ENCODE measurements at regions not wholly inside any gene's neighbourhood (a gene's known extent, or its start where the extent isn't known, plus 50 kb on each side); places are given as distances from the start of the nearest gene placed in this dataset.

DNA sequence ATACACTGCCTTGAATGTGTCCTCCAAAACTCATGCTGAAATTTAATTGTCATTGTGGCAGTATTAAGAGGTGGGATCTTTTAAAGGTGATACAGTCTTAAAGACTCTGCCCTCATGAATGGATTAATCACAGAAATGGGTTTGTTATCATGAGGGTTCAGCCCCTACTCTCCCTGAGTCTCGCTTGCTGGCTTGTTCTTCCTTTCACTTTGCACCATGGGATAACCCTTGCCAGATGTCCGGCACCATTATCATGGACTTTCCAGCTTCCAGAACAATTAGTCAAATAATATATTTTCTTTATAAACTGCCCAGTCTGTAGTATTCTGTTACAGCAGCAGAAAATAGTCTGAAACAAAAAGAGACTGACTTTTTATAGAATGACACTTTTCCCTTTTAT is 67.9 kb upstream of the TENT5A start:
- TF ChIP-seq, protein P1, sequence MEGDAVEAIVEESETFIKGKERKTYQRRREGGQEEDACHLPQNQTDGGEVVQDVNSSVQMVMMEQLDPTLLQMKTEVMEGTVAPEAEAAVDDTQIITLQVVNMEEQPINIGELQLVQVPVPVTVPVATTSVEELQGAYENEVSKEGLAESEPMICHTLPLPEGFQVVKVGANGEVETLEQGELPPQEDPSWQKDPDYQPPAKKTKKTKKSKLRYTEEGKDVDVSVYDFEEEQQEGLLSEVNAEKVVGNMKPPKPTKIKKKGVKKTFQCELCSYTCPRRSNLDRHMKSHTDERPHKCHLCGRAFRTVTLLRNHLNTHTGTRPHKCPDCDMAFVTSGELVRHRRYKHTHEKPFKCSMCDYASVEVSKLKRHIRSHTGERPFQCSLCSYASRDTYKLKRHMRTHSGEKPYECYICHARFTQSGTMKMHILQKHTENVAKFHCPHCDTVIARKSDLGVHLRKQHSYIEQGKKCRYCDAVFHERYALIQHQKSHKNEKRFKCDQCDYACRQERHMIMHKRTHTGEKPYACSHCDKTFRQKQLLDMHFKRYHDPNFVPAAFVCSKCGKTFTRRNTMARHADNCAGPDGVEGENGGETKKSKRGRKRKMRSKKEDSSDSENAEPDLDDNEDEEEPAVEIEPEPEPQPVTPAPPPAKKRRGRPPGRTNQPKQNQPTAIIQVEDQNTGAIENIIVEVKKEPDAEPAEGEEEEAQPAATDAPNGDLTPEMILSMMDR (IDR thresholded peaks at IDR 0.05), result no peak
- TF ChIP-seq POLR2A (IDR thresholded peaks at IDR 0.05), result no peak
